ENCODE measurements at regions not wholly inside any gene's neighbourhood (a gene's known extent, or its start where the extent isn't known, plus 50 kb on each side); places are given as distances from the start of the nearest gene placed in this dataset.
"Not testable (repeated sequence)": the region's sequence is repeated elsewhere in the genome, so short reads cannot be mapped to it uniquely, and the experiment has no call there.

GRCh38 chr1:96222701-96223100, 498.9 kb upstream of the PTBP2 start:
- H3K4me3 ChIP-seq (ENCODE audit: low read depth, low read length) = no peak overlapping the region
- no peak for TF ChIP-seq CTCF (IDR thresholded peaks at IDR 0.05; ENCODE audit: borderline replicate concordance, insufficient read depth, low read depth, low read length)

- H3K4me3 ChIP-seq (ENCODE audit: low read depth, low read length) = not testable (repeated sequence)
Measured at GRCh38 chr1:96224229-96224628, 497.4 kb upstream of the PTBP2 start.

DNA sequence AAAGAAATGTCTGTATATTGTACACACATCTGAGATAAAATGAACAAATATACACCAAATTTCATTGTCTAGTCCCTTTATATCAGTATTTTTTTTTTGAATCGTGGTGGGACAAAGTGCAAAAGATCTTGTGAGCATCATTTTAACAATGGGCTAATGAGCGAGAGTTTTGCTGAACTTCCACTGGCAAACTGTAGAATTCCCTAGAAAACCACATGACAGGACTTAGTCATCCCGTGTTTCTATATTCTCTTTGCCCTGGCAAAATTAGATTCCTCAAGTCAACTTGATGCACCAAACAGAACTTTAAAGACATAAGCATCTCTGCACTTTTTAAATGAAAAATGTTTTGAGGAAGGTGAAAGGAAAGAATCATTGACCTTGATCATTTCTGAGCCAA, 488.2 kb upstream of the PTBP2 start:
- no peak for TF ChIP-seq CTCF (IDR thresholded peaks at IDR 0.05; ENCODE audit: borderline replicate concordance, insufficient read depth, low read depth, low read length)
- H3K4me3 ChIP-seq (ENCODE audit: low read depth, low read length) = no peak overlapping the region

- TF ChIP-seq CTCF (IDR thresholded peaks at IDR 0.05; ENCODE audit: borderline replicate concordance, insufficient read depth, low read depth, low read length) = no peak
- H3K4me3 ChIP-seq (ENCODE audit: low read depth, low read length) = no peak overlapping the region
Measured at GRCh38 chr1:96234299-96234698, 487.3 kb upstream of the PTBP2 start.

- H3K4me3 ChIP-seq (ENCODE audit: low read depth, low read length) = no peak overlapping the region
- TF ChIP-seq CTCF (IDR thresholded peaks at IDR 0.05; ENCODE audit: borderline replicate concordance, insufficient read depth, low read depth, low read length) = peak; percentile 33; the same call in 1 of the 2 replicates
Measured at GRCh38 chr1:96236156-96236739, 485.3 kb upstream of the PTBP2 start.

DNA sequence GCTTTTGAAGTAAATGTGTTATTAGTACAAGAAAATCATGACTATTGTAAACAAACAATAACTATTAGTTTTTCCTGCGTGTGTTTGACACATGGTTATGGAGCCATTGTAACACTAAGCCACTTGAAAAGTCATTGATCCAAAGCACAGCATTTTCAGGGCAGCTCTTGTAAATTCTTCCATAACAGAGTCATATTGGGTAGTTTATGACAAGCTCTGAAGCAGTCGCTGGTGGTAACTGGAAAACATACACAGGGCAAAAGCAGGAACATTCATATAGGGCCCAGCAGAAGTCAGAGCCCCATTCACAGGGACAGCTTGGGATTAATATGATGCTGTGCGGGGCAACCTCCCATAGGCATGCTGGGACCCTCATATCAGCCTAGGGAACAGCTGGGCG, 483.2 kb upstream of the PTBP2 start:
- TF ChIP-seq CTCF (IDR thresholded peaks at IDR 0.05; ENCODE audit: borderline replicate concordance, insufficient read depth, low read depth, low read length) = no peak
- H3K4me3 ChIP-seq (ENCODE audit: low read depth, low read length) = no peak overlapping the region

- no peak for TF ChIP-seq CTCF (IDR thresholded peaks at IDR 0.05; ENCODE audit: borderline replicate concordance, insufficient read depth, low read depth, low read length)
- no peak overlapping the region for H3K4me3 ChIP-seq (ENCODE audit: low read depth, low read length)
Measured at GRCh38 chr1:96240438-96240837, 481.1 kb upstream of the PTBP2 start.
